MM.1S (cell line): ENCODE measurements at regions not wholly inside any gene's neighbourhood (a gene's known extent, or its start where the extent isn't known, plus 50 kb on each side); places are given as distances from the start of the nearest gene placed in this dataset.

Source experiments
- DNase-seq: peaks from one replicate; pipeline ENCODE4 v3.0.0-alpha.2; 2015
- H2AFZ ChIP-seq: fragments of 300-600 bp; sonication (generic); 2 replicates; pipeline ENCODE4 v1.6.0; 2016; ENCODE audit warnings: antibody characterized with exemption, low read length
- H3F3A ChIP-seq: fragments of 300-600 bp; sonication (generic); 2 replicates; pipeline ENCODE4 v1.6.1; 2016; ENCODE audit warnings: mild to moderate bottlenecking, antibody characterized with exemption, low read length, moderate library complexity, mixed read lengths; ENCODE audit not compliant: insufficient read depth
- H3K27ac ChIP-seq: fragments of 300-600 bp; sonication (generic); 2 replicates; pipeline ENCODE4 v1.5.1; 2016; ENCODE audit warnings: mild to moderate bottlenecking, low read length
- H3K27me3 ChIP-seq: fragments of 300-600 bp; sonication (generic); replicated peaks from 2 replicates; pipeline ENCODE4 v1.6.0; 2016; ENCODE audit warnings: low read length; ENCODE audit not compliant: insufficient read depth
- H3K36me3 ChIP-seq: fragments of 300-600 bp; sonication (generic); replicated peaks from 2 replicates; pipeline ENCODE4 v1.6.1; 2016; ENCODE audit warnings: mild to moderate bottlenecking, low read length, mixed read lengths; ENCODE audit not compliant: insufficient read depth
- H3K4me1 ChIP-seq: fragments of 300-600 bp; sonication (generic); 2 replicates; pipeline ENCODE4 v1.6.1; 2016; ENCODE audit warnings: low read length, mixed read lengths
- H3K4me2 ChIP-seq: fragments of 300-600 bp; sonication (generic); 2 replicates; pipeline ENCODE4 v1.6.0; 2016; ENCODE audit warnings: low read depth, low read length
- H3K4me3 ChIP-seq: fragments of 300-600 bp; sonication (generic); 2 replicates; pipeline ENCODE4 v1.5.1; 2016; ENCODE audit warnings: low read length, mixed read lengths
- H3K79me2 ChIP-seq: fragments of 300-600 bp; sonication (generic); 2 replicates; pipeline ENCODE4 v1.6.1; 2016; ENCODE audit warnings: mixed run types, low read length, mixed read lengths
- H3K9ac ChIP-seq: fragments of 300-600 bp; sonication (generic); 2 replicates; pipeline ENCODE4 v1.6.1; 2016; ENCODE audit warnings: low read length, mixed read lengths
- H3K9me2 ChIP-seq: fragments of 300-600 bp; sonication (generic); replicated peaks from 2 replicates; pipeline ENCODE4 v1.6.1; 2016; ENCODE audit warnings: mild to moderate bottlenecking, low read length, mixed read lengths; ENCODE audit not compliant: insufficient read depth
- H3K9me3 ChIP-seq: fragments of 300-600 bp; sonication (generic); replicated peaks from 2 replicates; pipeline ENCODE4 v1.6.1; 2016; ENCODE audit warnings: mild to moderate bottlenecking, low read length, mixed read lengths; ENCODE audit not compliant: insufficient read depth
- H4K20me1 ChIP-seq: fragments of 300-600 bp; sonication (generic); 2 replicates; pipeline ENCODE4 v1.6.1; 2016; ENCODE audit warnings: mild to moderate bottlenecking, low read length, moderate library complexity, mixed read lengths; ENCODE audit not compliant: insufficient read depth
- EZH2 ChIP-seq: fragments of 300-600 bp; sonication (generic); optimal IDR thresholded peaks from 2 replicates; pipeline ENCODE3; 2017; ENCODE audit warnings: low read depth, mild to moderate bottlenecking, antibody characterized with exemption, low read length, mixed read lengths
- EZH2phosphoT487 ChIP-seq: fragments of 300-600 bp; sonication (generic); IDR thresholded peaks from 2 replicates; pipeline ENCODE4 v1.6.1; 2018; ENCODE audit warnings: antibody characterized with exemption, low read length
- TF ChIP-seq, protein P1 (sequence below): fragments of 300-600 bp; sonication (generic); IDR thresholded peaks from 2 replicates; pipeline ENCODE4 v1.5.1; 2016; ENCODE audit warnings: antibody characterized with exemption, low read length, mixed read lengths

GRCh38 chr5:44542470-44542869 lies 153.2 kb upstream of the FGF10 start:
- no peak overlapping the region for H3K27ac ChIP-seq
- TF ChIP-seq EZH2phosphoT487 (no peak), EZH2 (no peak)
- TF ChIP-seq, protein P1, sequence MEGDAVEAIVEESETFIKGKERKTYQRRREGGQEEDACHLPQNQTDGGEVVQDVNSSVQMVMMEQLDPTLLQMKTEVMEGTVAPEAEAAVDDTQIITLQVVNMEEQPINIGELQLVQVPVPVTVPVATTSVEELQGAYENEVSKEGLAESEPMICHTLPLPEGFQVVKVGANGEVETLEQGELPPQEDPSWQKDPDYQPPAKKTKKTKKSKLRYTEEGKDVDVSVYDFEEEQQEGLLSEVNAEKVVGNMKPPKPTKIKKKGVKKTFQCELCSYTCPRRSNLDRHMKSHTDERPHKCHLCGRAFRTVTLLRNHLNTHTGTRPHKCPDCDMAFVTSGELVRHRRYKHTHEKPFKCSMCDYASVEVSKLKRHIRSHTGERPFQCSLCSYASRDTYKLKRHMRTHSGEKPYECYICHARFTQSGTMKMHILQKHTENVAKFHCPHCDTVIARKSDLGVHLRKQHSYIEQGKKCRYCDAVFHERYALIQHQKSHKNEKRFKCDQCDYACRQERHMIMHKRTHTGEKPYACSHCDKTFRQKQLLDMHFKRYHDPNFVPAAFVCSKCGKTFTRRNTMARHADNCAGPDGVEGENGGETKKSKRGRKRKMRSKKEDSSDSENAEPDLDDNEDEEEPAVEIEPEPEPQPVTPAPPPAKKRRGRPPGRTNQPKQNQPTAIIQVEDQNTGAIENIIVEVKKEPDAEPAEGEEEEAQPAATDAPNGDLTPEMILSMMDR: no peak
- H3K79me2 ChIP-seq: no peaks in the 10 kb centered on the region
- no peaks in the 10 kb centered on the region for H3K9me2 ChIP-seq
- no peaks in the 10 kb centered on the region for H3K9me3 ChIP-seq
- no peak overlapping the region for H3K9ac ChIP-seq
- H3F3A ChIP-seq: no peaks in the 10 kb centered on the region
- no peaks in the 10 kb centered on the region for H3K36me3 ChIP-seq
- no peak overlapping the region for H2AFZ ChIP-seq
- H3K27me3 ChIP-seq: no peaks in the 10 kb centered on the region
- H4K20me1 ChIP-seq: no peaks in the 10 kb centered on the region
- no peaks in the 10 kb centered on the region for H3K4me1 ChIP-seq
- no peak overlapping the region for H3K4me2 ChIP-seq
- H3K4me3 ChIP-seq: no peak overlapping the region
- DNase-seq: no peak

GRCh38 chr5:44539602-44539919 lies 150.3 kb upstream of the FGF10 start:
- Histone ChIP-seq H3F3A (no peaks in the 10 kb centered on the region), H3K9me2 (no peaks in the 10 kb centered on the region), H3K4me2 (no peak overlapping the region), H4K20me1 (no peaks in the 10 kb centered on the region), H3K4me1 (no peaks in the 10 kb centered on the region), H2AFZ (no peak overlapping the region), H3K36me3 (no peaks in the 10 kb centered on the region), H3K4me3 (no peak overlapping the region), H3K9ac (no peak overlapping the region), H3K27ac (no peak overlapping the region), H3K27me3 (no peaks in the 10 kb centered on the region), H3K79me2 (no peaks in the 10 kb centered on the region), H3K9me3 (no peaks in the 10 kb centered on the region)
- DNase-seq: no peak
- no peak for TF ChIP-seq EZH2phosphoT487
- no peak for TF ChIP-seq EZH2
- TF ChIP-seq, protein P1: no peak

DNA sequence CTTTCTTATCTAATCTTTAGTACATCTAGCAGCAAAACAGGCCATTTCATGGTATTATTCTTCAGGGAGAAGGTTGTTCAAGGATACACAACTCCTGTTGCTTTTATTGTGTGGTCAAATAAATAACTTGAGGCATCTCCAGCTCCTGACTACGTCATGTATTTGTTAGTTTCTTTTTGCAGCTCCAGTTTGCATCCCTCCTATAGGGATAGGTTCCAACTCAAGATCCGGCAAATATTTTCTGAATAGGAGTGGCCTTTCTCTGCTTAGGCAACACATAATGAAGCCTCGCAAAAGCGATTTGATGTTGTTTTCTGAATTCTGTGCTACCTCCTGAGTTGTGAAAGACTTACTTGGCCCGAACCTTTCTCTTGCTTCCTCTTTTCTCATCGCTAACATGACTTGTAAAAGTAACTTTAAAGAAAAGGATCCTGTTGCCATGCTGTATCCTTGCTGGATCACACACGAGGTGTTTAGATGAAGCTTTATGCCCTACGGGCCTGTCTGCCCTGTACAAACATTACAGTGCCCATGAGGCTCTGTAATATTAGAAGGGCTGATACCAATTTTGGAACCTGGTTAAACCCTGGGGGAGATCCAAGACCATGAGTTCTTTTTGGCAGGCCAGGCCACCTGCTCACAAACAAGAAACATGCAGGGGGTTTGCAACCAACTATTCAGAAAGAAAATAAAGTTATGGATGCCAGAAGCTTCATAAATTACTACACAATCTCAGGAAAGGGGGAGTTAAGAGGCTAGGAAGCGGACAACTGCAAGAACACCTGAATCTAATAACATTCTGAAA lies 149.8 kb upstream of the FGF10 start:
- no peak overlapping the region for H3K4me3 ChIP-seq

More for the DNA sequence above, 149.8 kb upstream of the FGF10 start:
- Histone ChIP-seq H3K4me2 (no peak overlapping the region), H3K27ac (no peak overlapping the region), H2AFZ (no peak overlapping the region), H3K9ac (no peak overlapping the region), H3K36me3 (no peaks in the 10 kb centered on the region), H3K27me3 (no peaks in the 10 kb centered on the region), H3K9me2 (no peaks in the 10 kb centered on the region), H4K20me1 (no peaks in the 10 kb centered on the region), H3K9me3 (no peaks in the 10 kb centered on the region), H3K79me2 (no peaks in the 10 kb centered on the region), H3F3A (no peaks in the 10 kb centered on the region), H3K4me1 (no peaks in the 10 kb centered on the region)
- TF ChIP-seq, protein P1: no peak
- TF ChIP-seq EZH2: no peak
- DNase-seq: no peak
